ENCODE measurements at regions not wholly inside any gene's neighbourhood (a gene's known extent, or its start where the extent isn't known, plus 50 kb on each side); places are given as distances from the start of the nearest gene placed in this dataset.

DNA sequence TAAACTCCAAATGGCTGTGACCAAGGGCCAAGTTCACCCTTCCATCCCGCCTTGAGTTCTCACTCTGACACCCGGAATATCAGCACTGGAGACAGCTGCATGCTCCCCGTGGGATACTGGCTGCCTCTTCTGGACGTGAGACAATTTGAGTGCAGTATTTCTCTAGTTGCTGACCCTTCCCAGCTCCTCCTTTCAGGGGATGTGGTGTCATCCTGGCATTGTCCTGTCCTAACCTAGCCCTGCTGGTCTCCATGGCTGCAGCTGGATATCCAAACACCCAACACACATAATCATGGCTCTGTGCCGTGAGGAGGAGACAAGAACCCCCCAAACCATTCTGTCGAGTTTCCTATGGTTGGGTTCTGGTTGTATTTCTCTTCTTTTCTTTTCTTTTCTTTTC, 82.6 kb downstream of the PAX1 start:
- Mint-ChIP-seq H3K4me3 (ENCODE audit: unreplicated experiment) (no peak overlapping the region), H3K36me3 (ENCODE audit: insufficient read depth, unreplicated experiment) (no peaks in the 10 kb centered on the region), H3K9me3 (ENCODE audit: unreplicated experiment) (no peaks in the 10 kb centered on the region), H3K27me3 (ENCODE audit: insufficient read depth, unreplicated experiment) (peaks cover 27% of the 10 kb centered on the region), H3K4me1 (ENCODE audit: insufficient read depth, unreplicated experiment) (no peaks in the 10 kb centered on the region), H3K27ac (ENCODE audit: low read depth, unreplicated experiment) (no peak overlapping the region)
- intact Hi-C loops (cut with micrococcal nuclease) = no loop called here
- CTCF ChIA-PET = interaction anchor here (0.7 to 1.1 kb wide), 2 partner anchors 68 to 152 kb away, joined by 3 to 5 read pairs; no protein-coding TSS in a partner anchor
- POLR2A ChIA-PET = no interaction called here
- TF ChIP-seq, protein P1, sequence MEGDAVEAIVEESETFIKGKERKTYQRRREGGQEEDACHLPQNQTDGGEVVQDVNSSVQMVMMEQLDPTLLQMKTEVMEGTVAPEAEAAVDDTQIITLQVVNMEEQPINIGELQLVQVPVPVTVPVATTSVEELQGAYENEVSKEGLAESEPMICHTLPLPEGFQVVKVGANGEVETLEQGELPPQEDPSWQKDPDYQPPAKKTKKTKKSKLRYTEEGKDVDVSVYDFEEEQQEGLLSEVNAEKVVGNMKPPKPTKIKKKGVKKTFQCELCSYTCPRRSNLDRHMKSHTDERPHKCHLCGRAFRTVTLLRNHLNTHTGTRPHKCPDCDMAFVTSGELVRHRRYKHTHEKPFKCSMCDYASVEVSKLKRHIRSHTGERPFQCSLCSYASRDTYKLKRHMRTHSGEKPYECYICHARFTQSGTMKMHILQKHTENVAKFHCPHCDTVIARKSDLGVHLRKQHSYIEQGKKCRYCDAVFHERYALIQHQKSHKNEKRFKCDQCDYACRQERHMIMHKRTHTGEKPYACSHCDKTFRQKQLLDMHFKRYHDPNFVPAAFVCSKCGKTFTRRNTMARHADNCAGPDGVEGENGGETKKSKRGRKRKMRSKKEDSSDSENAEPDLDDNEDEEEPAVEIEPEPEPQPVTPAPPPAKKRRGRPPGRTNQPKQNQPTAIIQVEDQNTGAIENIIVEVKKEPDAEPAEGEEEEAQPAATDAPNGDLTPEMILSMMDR (IDR thresholded peaks at IDR 0.05; ENCODE audit: unreplicated experiment) = no peak
- no TSS peak for BruUV-seq (replicated peaks)
- DNase-seq (ENCODE audit: unreplicated experiment) = no peak

DNA sequence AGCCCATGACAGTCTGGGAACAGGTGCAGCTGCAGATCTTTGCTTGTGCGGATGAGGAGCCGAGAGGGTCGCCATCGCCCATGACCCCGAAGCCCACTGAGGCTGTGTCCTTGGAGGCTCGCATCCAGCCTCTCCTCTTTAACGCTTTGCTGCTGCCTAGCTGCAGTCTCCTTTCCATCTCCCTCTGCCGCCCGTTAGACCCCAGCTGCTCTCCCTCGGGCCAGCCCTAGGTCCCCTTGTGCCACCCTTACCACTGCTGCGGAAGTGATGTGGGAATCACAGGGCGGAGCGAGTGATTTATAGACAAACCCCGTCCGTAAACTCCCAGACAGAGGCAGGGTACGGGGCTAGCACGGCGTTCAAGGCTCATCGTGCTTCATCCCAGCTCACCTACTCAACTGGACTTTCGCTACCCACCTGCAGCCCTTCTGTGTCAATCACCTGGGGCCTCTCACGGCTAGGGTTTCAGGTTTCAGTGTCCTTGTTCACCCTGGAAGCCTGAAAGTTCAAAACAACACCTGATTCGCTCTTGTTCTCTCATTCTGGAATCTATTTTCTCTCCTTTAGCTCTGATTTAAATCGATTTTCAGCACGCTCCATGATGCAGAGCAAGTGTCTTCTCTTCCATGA, 76.1 kb downstream of the PAX1 start:
- DNase-seq (ENCODE audit: unreplicated experiment) = no peak
- ChIA-PET CTCF (interaction anchor here (0.6 to 1.0 kb wide), 2 partner anchors 235 to 365 kb away, joined by 3 read pairs; no protein-coding TSS in a partner anchor), POLR2A (no interaction called here)
- TF ChIP-seq, protein P1 (IDR thresholded peaks at IDR 0.05; ENCODE audit: unreplicated experiment) = no peak
- H3K27ac Mint-ChIP-seq (ENCODE audit: low read depth, unreplicated experiment) = no peak overlapping the region
- intact Hi-C loops (cut with micrococcal nuclease) = no loop called here
- no peaks in the 10 kb centered on the region for H3K4me1 Mint-ChIP-seq (ENCODE audit: insufficient read depth, unreplicated experiment)
- H3K36me3 Mint-ChIP-seq (ENCODE audit: insufficient read depth, unreplicated experiment) = no peaks in the 10 kb centered on the region
- H3K4me3 Mint-ChIP-seq (ENCODE audit: unreplicated experiment) = no peak overlapping the region
- peaks cover 7% of the 10 kb centered on the region for H3K9me3 Mint-ChIP-seq (ENCODE audit: unreplicated experiment)
- peaks cover 47% of the 10 kb centered on the region for H3K27me3 Mint-ChIP-seq (ENCODE audit: insufficient read depth, unreplicated experiment)
- BruUV-seq (replicated peaks) = no TSS peak

DNA sequence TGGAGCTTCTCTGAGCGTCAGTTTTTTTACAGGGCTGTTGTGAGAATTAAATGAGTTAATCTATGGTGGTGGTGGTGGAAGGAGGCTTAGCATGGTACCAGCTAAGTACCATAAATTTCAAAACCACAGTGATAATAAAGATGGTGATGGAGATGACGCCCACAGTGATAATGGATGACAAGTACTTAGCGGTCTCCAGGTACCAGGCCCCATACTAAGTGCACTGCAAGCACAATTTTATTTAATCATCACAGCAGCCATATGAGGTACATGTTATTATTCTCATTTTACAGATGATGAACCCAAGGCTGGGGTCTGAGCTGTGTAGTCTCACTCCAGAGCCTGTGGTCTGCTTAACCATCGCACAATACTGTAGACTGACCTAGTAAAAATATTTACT, 75.1 kb downstream of the PAX1 start:
- intact Hi-C loops (cut with micrococcal nuclease) = no loop called here
- Mint-ChIP-seq H3K9me3 (ENCODE audit: unreplicated experiment) (peaks cover 7% of the 10 kb centered on the region), H3K27me3 (ENCODE audit: insufficient read depth, unreplicated experiment) (peaks cover 40% of the 10 kb centered on the region), H3K4me3 (ENCODE audit: unreplicated experiment) (no peak overlapping the region), H3K27ac (ENCODE audit: low read depth, unreplicated experiment) (no peak overlapping the region), H3K4me1 (ENCODE audit: insufficient read depth, unreplicated experiment) (no peaks in the 10 kb centered on the region), H3K36me3 (ENCODE audit: insufficient read depth, unreplicated experiment) (no peaks in the 10 kb centered on the region)
- BruUV-seq (replicated peaks) = no TSS peak
- DNase-seq (ENCODE audit: unreplicated experiment) = no peak
- ChIA-PET POLR2A (no interaction called here), CTCF (no interaction called here)
- TF ChIP-seq, protein P1 (IDR thresholded peaks at IDR 0.05; ENCODE audit: unreplicated experiment) = no peak
